Stomach (tissue), 8 donors: ENCODE measurements at regions not wholly inside any gene's neighbourhood (a gene's known extent, or its start where the extent isn't known, plus 50 kb on each side); places are given as distances from the start of the nearest gene placed in this dataset.

Source experiments
- DNase-seq, 2 donors: peaks; one replicate each; pipeline versions ENCODE4 v3.0.0 to v3.0.0-alpha.2; 2013 to 2019
- H3K27ac ChIP-seq, 5 donors: fragments of 200-600 bp in 4 of 5; sonication (generic) in 4 of 5; one replicate each; pipeline ENCODE4 v1.5.1; 2013 to 2019; ENCODE audit warnings: mild to moderate bottlenecking in 1 of 5, moderate library complexity in 1 of 5
- H3K27me3 ChIP-seq, 3 donors: fragments of 200-600 bp; sonication (generic); one replicate each; pipeline ENCODE4 v1.5.1; 2017 to 2019; ENCODE audit warnings: mixed run types in 1 of 3
- H3K36me3 ChIP-seq, 4 donors: fragments of 200-600 bp; sonication (generic); 1 replicate in 3 of 4; 2 replicates in 1 of 4; pipeline ENCODE4 v1.5.1; 2016 to 2019
- H3K4me1 ChIP-seq, 4 donors: fragments of 200-600 bp; sonication (generic); one replicate each; pipeline ENCODE4 v1.5.1; 2016 to 2019
- H3K4me3 ChIP-seq, 4 donors: fragments of 200-600 bp; sonication (generic) in 3 of 4; one replicate each; pipeline ENCODE4 v1.5.1; 2016 to 2019; ENCODE audit warnings: mild to moderate bottlenecking in 1 of 4
- H3K9me3 ChIP-seq, 4 donors: fragments of 200-600 bp; sonication (generic); one replicate each; pipeline ENCODE4 v1.5.1; 2016 to 2019
- EP300 ChIP-seq: sonication (generic); formaldehyde crosslinking; IDR thresholded peaks from one replicate; pipeline ENCODE4 v1.6.1; 2017; ENCODE audit warnings: antibody characterized with exemption
- POLR2A ChIP-seq, 4 donors: fragments of 450-650 bp; IDR thresholded peaks; one replicate each; pipeline ENCODE4 v1.6.1; 2016; ENCODE audit warnings: antibody characterized with exemption in 4 of 4, control low read depth in 2 of 4, mild to moderate bottlenecking in 1 of 4, moderate library complexity in 1 of 4
- POLR2AphosphoS5 ChIP-seq, 3 donors: sonication (generic); formaldehyde crosslinking; IDR thresholded peaks; one replicate each; pipeline ENCODE4 v1.6.1; 2016; ENCODE audit warnings: antibody characterized with exemption in 3 of 3
- WGBS, 5 donors: extraction: QIAGEN DNeasy Blood & Tissue Kit in 3 of 5; methylation state at CpG; one replicate each; pipeline versions ENCODE4 v1.1.5 to v1.1.7; 2013 to 2018; 5-methylcytosine and 5-hydroxymethylcytosine counted together
- intact Hi-C: fragments of 100-400 bp; cut with DNase I; formaldehyde crosslinking; loops from one replicate; pipeline ENCODE4 v1.15.1; 2023; ENCODE audit warnings: low total_unique reads
- TF ChIP-seq, protein P1 (sequence below), 7 experiments: fragments of 450-650 bp in 4 of 7; fragments of 200-600 bp in 3 of 7; sonication (generic) in 3 of 7; IDR thresholded peaks; one replicate each; pipeline ENCODE4 v1.5.1; 2016 to 2019; ENCODE audit warnings: antibody characterized with exemption in 7 of 7, control low read depth in 2 of 7, mild to moderate bottlenecking in 1 of 7
- donor health status: healthy with polysubstance abuse.
- donor health status: Bipolar disorder and iron deficiency.
- donor health status: healthy.

DNA sequence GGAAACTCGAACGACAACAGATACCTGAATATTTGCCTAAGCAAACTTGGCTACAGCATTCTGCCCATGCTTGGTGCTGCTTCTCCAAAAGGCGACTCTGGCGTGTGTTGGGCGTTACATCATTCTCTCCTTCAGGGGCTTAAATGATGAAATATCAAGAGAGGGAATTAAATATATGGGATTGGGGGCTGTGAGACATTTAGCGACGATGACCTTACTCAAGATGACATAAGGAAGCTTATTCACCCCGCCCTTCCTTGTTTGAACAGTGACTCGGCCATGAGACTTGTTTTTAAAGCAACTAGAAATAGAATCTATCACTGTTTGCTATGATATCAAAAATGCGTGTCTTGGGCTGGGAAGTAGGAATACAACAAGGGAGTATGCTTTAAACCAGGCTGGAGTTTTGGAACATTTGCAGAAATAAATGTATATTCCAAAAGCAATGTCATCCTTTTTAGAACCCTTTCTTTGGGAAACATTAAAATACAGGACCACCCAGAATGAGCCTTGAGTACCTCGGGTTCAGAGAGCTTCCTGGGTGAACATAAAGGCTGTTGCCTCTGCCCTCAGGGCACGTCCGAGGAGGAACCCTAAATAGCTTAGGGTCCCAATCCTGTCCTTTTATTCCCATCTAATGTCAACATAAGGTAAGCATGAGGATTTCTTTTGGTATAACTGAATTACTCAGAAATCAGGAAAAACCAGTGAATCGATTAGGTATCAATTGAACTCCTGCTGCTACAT lies 123.3 kb upstream of the SLC45A1 start:
- 60 to 67% (median 65%) methylated on average over 14 of the region's 14 CpGs for WGBS, 5 donors
- intact Hi-C loops: no loop called here
- no peak overlapping the region for H3K4me3 ChIP-seq
- no peaks in the 10 kb centered on the region for H3K36me3 ChIP-seq
- TF ChIP-seq EP300: no peak
- no peak for TF ChIP-seq POLR2A (IDR thresholded peaks at IDR 0.05)
- TF ChIP-seq, protein P1, sequence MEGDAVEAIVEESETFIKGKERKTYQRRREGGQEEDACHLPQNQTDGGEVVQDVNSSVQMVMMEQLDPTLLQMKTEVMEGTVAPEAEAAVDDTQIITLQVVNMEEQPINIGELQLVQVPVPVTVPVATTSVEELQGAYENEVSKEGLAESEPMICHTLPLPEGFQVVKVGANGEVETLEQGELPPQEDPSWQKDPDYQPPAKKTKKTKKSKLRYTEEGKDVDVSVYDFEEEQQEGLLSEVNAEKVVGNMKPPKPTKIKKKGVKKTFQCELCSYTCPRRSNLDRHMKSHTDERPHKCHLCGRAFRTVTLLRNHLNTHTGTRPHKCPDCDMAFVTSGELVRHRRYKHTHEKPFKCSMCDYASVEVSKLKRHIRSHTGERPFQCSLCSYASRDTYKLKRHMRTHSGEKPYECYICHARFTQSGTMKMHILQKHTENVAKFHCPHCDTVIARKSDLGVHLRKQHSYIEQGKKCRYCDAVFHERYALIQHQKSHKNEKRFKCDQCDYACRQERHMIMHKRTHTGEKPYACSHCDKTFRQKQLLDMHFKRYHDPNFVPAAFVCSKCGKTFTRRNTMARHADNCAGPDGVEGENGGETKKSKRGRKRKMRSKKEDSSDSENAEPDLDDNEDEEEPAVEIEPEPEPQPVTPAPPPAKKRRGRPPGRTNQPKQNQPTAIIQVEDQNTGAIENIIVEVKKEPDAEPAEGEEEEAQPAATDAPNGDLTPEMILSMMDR (IDR thresholded peaks at IDR 0.05): no peak
- TF ChIP-seq POLR2AphosphoS5 (IDR thresholded peaks at IDR 0.05): no peak
- no peak for DNase-seq
- H3K9me3 ChIP-seq: no peaks in the 10 kb centered on the region
- H3K27ac ChIP-seq: no peak overlapping the region
- peaks cover 8 to 24% (median 15%) of the 10 kb centered on the region in 4 donors for H3K4me1 ChIP-seq
- no peaks in the 10 kb centered on the region for H3K27me3 ChIP-seq

DNA sequence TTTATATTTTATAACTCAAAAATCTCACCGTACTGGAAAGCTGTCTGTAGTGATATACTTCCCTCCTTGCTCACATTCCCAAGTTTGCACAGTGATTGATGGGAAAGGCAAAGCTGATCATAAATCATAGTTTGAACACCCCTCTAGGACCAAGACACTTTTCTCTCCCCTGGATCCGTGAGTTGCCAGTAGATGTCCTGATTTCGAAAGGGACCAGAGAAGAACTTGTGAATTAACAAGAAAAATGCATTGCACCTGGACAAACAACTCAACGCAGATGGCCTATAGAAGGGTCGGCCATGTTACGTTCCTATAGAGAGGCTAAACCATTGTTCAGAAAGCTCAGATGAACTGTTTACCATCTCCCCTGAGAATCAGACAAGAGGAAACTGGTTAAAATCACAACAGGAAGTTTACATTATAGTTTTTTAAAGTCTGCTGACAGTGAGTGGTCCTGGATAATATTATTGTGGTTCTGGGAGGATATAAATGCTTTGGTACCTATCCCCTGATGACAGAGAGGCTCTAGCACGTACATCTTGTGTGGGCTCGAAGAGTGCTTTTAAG lies 124.0 kb upstream of the SLC45A1 start:
- Histone ChIP-seq H3K4me3 (no peak overlapping the region), H3K9me3 (no peaks in the 10 kb centered on the region), H3K27ac (no peak overlapping the region), H3K4me1 (peaks cover 8 to 24% (median 15%) of the 10 kb centered on the region in 4 donors), H3K36me3 (no peaks in the 10 kb centered on the region), H3K27me3 (no peaks in the 10 kb centered on the region)
- 79 to 87% (median 82%) methylated on average over 8 of the region's 8 CpGs for WGBS, 5 donors
- DNase-seq: no peak
- intact Hi-C loops: no loop called here
- TF ChIP-seq EP300: no peak
- TF ChIP-seq, protein P1 (IDR thresholded peaks at IDR 0.05): no peak
- TF ChIP-seq POLR2AphosphoS5 (IDR thresholded peaks at IDR 0.05): no peak
- TF ChIP-seq POLR2A (IDR thresholded peaks at IDR 0.05): no peak

DNA sequence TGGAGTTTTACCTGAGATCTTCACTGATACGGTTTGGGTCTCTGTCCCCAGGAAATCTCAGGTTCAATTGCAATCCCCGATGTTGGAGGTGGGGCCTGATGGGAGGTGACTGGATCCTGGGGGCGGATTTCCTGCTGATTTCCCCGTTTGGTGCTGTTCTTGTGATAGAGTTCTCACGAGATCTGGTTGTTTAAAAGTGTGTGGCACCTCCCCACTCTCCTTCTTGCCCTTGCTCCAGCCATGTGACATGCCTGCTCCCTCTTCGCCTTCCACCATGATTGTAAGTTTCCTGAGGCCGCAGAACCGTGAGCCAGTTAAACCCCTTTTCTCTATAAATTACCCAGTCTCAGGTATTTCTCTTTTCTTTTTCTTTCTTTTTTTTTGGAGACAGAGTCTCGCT lies 126.4 kb upstream of the SLC45A1 start:
- WGBS, 5 donors: 84 to 88% (median 85%) methylated on average over 9 of the region's 9 CpGs
- no peaks in the 10 kb centered on the region for H3K9me3 ChIP-seq
- no peak overlapping the region for H3K27ac ChIP-seq
- no peaks in the 10 kb centered on the region for H3K36me3 ChIP-seq
- no peak overlapping the region for H3K4me3 ChIP-seq
- no peak for TF ChIP-seq POLR2A (IDR thresholded peaks at IDR 0.05)
- no peak for TF ChIP-seq POLR2AphosphoS5 (IDR thresholded peaks at IDR 0.05)
- TF ChIP-seq, protein P1 (IDR thresholded peaks at IDR 0.05): no peak
- no peak for TF ChIP-seq EP300
- intact Hi-C loops: no loop called here
- peaks cover 0 to 13% (median 2%) of the 10 kb centered on the region in 4 donors for H3K4me1 ChIP-seq
- DNase-seq: no peak
- no peaks in the 10 kb centered on the region for H3K27me3 ChIP-seq

DNA sequence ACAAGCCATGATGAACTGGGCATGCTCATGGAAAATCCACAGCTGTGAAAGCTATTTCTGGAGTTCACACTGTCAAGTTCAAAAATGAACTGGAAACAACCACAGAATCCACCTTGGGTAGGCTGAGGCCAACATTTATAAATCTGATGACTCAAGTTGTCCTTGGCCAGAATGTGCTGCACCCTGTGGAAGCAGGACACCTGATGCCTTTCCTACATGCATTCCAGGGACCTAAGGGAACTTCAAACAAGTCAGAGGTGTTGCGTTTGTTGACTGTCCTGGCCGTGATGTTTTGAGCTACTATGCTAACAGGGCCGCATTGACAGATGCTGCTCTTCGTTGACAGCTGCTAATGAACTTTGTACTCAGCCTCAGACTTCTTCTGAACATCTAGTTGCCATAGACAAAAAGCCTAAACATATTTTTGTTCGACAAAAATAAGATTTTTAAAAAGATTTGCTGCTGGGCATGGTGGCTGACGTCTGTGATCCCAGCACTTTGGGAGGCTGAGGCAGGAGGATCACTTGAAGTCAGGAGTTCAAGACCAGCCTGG lies 127.9 kb upstream of the SLC45A1 start:
- no peaks in the 10 kb centered on the region for H3K36me3 ChIP-seq
- no peaks in the 10 kb centered on the region for H3K9me3 ChIP-seq
- DNase-seq: no peak
- H3K27ac ChIP-seq: peak overlapping the region in 2 of 5 donors; percentile 15 to 62
- no peak overlapping the region for H3K4me3 ChIP-seq
- H3K4me1 ChIP-seq: peaks cover 0 to 10% (median 2%) of the 10 kb centered on the region in 4 donors
- no peaks in the 10 kb centered on the region for H3K27me3 ChIP-seq
- intact Hi-C loops: no loop called here
- WGBS, 5 donors: 77 to 86% (median 83%) methylated on average over 6 of the region's 6 CpGs
- peak in 1 of 3 donors; percentile 56 for TF ChIP-seq POLR2AphosphoS5 (IDR thresholded peaks at IDR 0.05)
- TF ChIP-seq POLR2A (IDR thresholded peaks at IDR 0.05): no peak
- TF ChIP-seq, protein P1 (IDR thresholded peaks at IDR 0.05): no peak
- TF ChIP-seq EP300: peak; percentile 36
